SK-N-SH (cell line): ENCODE measurements at regions not wholly inside any gene's neighbourhood (a gene's known extent, or its start where the extent isn't known, plus 50 kb on each side); places are given as distances from the start of the nearest gene placed in this dataset.
A peak's percentile ranks its signal among the peaks of the same experiment; 100 is the strongest.

Experiments used
- CTCF ChIA-PET: fragments of 300-600, 350-600 bp; formaldehyde crosslinking; extraction: SDS; loops from one replicate; lab custom pipeline; 2021; lab: Yijun Ruan, JAX
- POLR2A ChIA-PET: fragments of 350-600 bp; sonication (Branson Sonifier 250); formaldehyde crosslinking; extraction: SDS; loops from one replicate; lab custom pipeline; 2020; ENCODE audit warnings: antibody characterized with exemption, inconsistent platforms; lab: Yijun Ruan, JAX
- DNase-seq: peaks from one replicate; pipeline ENCODE4 v3.0.0; 2012
- H2AFZ ChIP-seq: fragments of 200-600 bp; sonication (generic); 2 replicates; pipeline ENCODE4 v1.8.1; 2016; ENCODE audit warnings: antibody characterized with exemption, mild to moderate bottlenecking, low read depth
- H3F3A ChIP-seq: fragments of 200-600 bp; sonication (generic); replicated peaks from 2 replicates; pipeline ENCODE3; 2016; ENCODE audit warnings: antibody characterized with exemption, mild to moderate bottlenecking; ENCODE audit not compliant: insufficient read depth
- H3K27ac ChIP-seq, 2 experiments: fragments of 200-500 bp in 1 of 2; fragments of 200-600 bp in 1 of 2; sonication (Bioruptor generic) in 1 of 2; sonication (generic), shearing (Covaris generic) in 1 of 2; 2 replicates each; pipeline versions ENCODE4 v1.5.1 to v1.6.1; 2014 to 2016; ENCODE audit warnings: low read depth in 2 of 2, inconsistent platforms in 1 of 2, low read length in 1 of 2, mild to moderate bottlenecking in 1 of 2, mixed read lengths in 1 of 2
- H3K27me3 ChIP-seq: fragments of 200-600 bp; sonication (generic), shearing (Covaris generic); 2 replicates; pipeline ENCODE4 v1.6.1; 2016; ENCODE audit warnings: mixed run types; ENCODE audit not compliant: insufficient read depth
- H3K36me3 ChIP-seq, 2 experiments: fragments of 200-500 bp in 1 of 2; fragments of 200-600 bp in 1 of 2; sonication (Bioruptor generic) in 1 of 2; sonication (generic) in 1 of 2; replicated peaks in 1 of 2; 2 replicates each; pipeline versions ENCODE3 to v1.5.1; 2014 to 2016; ENCODE audit warnings: low read length in 1 of 2, mild to moderate bottlenecking in 1 of 2; ENCODE audit not compliant: insufficient read depth in 2 of 2, control insufficient read depth in 1 of 2
- H3K4me1 ChIP-seq, 2 experiments: fragments of 200-500 bp in 1 of 2; fragments of 200-600 bp in 1 of 2; sonication (Bioruptor generic) in 1 of 2; sonication (generic), shearing (Covaris generic) in 1 of 2; 2 replicates each; pipeline versions ENCODE4 v1.5.1 to v1.6.1; 2014 to 2016; ENCODE audit warnings: low read depth in 1 of 2, low read length in 1 of 2, mixed run types in 1 of 2; ENCODE audit not compliant: insufficient read depth in 2 of 2, control insufficient read depth in 1 of 2
- H3K4me2 ChIP-seq: fragments of 200-600 bp; sonication (generic), shearing (Covaris generic); 2 replicates; pipeline ENCODE4 v1.6.1; 2017; ENCODE audit warnings: mixed run types
- H3K4me3 ChIP-seq, 2 experiments: fragments of 200-500 bp in 1 of 2; fragments of 200-600 bp in 1 of 2; sonication (Bioruptor generic) in 1 of 2; sonication (generic), shearing (Covaris generic) in 1 of 2; 2 replicates each; pipeline versions ENCODE4 v1.5.1 to v1.8.1; 2014 to 2016; ENCODE audit warnings: low read depth in 2 of 2, inconsistent platforms in 1 of 2, low read length in 1 of 2, mild to moderate bottlenecking in 1 of 2, mixed read lengths in 1 of 2, moderate library complexity in 1 of 2
- H3K79me2 ChIP-seq: fragments of 200-600 bp; sonication (generic); 2 replicates; pipeline ENCODE4 v1.8.1; 2017; ENCODE audit warnings: mild to moderate bottlenecking; ENCODE audit not compliant: insufficient read depth
- H3K9ac ChIP-seq: fragments of 200-600 bp; sonication (generic); 2 replicates; pipeline ENCODE4 v1.6.1; 2017; ENCODE audit warnings: mixed run types
- H3K9me2 ChIP-seq: fragments of 200-600 bp; sonication (generic); 2 replicates; pipeline ENCODE4 v1.6.1; 2017; ENCODE audit warnings: mixed run types
- H3K9me3 ChIP-seq: fragments of 200-600 bp; sonication (generic); 2 replicates; pipeline ENCODE4 v1.6.1; 2017; ENCODE audit warnings: mixed run types, mild to moderate bottlenecking, moderate library complexity
- H4K20me1 ChIP-seq: fragments of 200-600 bp; sonication (generic); 2 replicates; pipeline ENCODE4 v1.6.1; 2017; ENCODE audit warnings: mild to moderate bottlenecking, mixed run types; ENCODE audit not compliant: insufficient read depth
- CHD2 ChIP-seq: fragments of 150-350 bp; IDR thresholded peaks from 2 replicates; pipeline ENCODE4 v1.6.1; 2018; ENCODE audit warnings: low read length; ENCODE audit not compliant: partially characterized antibody
- ELF1 ChIP-seq: IDR thresholded peaks from 2 replicates; pipeline ENCODE4 v1.4.0; 2012
- EP300 ChIP-seq, 2 experiments: IDR thresholded peaks; 2 replicates each; pipeline versions ENCODE4 v1.4.0 to v1.6.1; 2012; ENCODE audit warnings: borderline replicate concordance in 1 of 2, low read depth in 1 of 2, low read length in 1 of 2
- EZH2phosphoT487 ChIP-seq: fragments of 200-600 bp; sonication (generic); IDR thresholded peaks from 2 replicates; pipeline ENCODE4 v1.6.1; 2017; ENCODE audit warnings: low read depth, mixed run types, mild to moderate bottlenecking, antibody characterized with exemption, moderate library complexity, borderline replicate concordance
- GABPA ChIP-seq: IDR thresholded peaks from 2 replicates; pipeline ENCODE4 v1.4.0; 2012; ENCODE audit warnings: low read depth, mild to moderate bottlenecking
- MAX ChIP-seq: IDR thresholded peaks from 2 replicates; pipeline ENCODE4 v1.4.0; 2012; ENCODE audit warnings: low read depth
- MXI1 ChIP-seq: IDR thresholded peaks from 2 replicates; pipeline ENCODE4 v1.6.1; 2012; ENCODE audit warnings: mild to moderate bottlenecking, low read depth, low read length, improper control_type of control experiment
- POLR2AphosphoS5 ChIP-seq: IDR thresholded peaks from 2 replicates; pipeline ENCODE4 v1.6.1; 2012; ENCODE audit warnings: low read depth, low read length
- RCOR1 ChIP-seq: fragments of 150-350 bp; IDR thresholded peaks from 2 replicates; pipeline ENCODE4 v1.6.1; 2017; ENCODE audit warnings: antibody characterized with exemption, low read length
- USF1 ChIP-seq: IDR thresholded peaks from 2 replicates; pipeline ENCODE4 v1.4.0; 2012; ENCODE audit warnings: low read depth, borderline replicate concordance
- YY1 ChIP-seq: IDR thresholded peaks from 2 replicates; pipeline ENCODE4 v1.4.0; 2012; ENCODE audit warnings: low read depth, mild to moderate bottlenecking
- WGBS: methylation state at CpG from one replicate; pipeline ENCODE4 v1.1.6; 2017; ENCODE audit warnings: low lambda C conversion rate; 5-methylcytosine and 5-hydroxymethylcytosine counted together
- TF ChIP-seq, protein P1 (sequence below): IDR thresholded peaks from 2 replicates; pipeline ENCODE4; 2012
- TF ChIP-seq, protein P2 (sequence below): IDR thresholded peaks from 2 replicates; pipeline ENCODE4 v1.6.1; 2012; ENCODE audit warnings: mild to moderate bottlenecking, low read depth, low read length, moderate library complexity

DNA sequence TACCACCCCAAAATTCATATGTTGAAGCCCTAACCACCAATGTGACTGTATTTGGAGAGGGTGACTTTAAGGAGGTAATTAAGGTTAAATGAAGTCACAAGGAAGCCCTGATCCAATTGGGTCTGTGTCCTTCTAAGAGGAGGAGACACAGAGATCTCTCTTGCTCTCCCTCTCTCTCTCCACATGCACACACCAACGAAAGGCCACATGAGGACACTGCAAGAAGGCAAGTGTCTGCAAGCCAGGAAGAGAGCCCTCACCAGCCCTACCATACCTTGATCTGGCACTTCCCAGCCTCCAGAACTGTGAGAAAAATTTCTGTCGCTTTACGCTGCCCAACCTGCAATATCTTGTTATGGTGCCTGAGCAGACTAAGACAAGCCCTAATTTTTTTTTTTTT, 56.0 kb upstream of the NEBL start:
- POLR2A ChIA-PET: interaction anchor here (0.7 to 1.1 kb wide), 3 partner anchors 65 to 565 kb away, joined by 3 read pairs; no protein-coding TSS in a partner anchor
- H3K27me3 ChIP-seq: no peaks in the 10 kb centered on the region
- no peak for DNase-seq
- H3F3A ChIP-seq: no peaks in the 10 kb centered on the region
- no peak overlapping the region for H3K4me3 ChIP-seq
- no peak overlapping the region for H2AFZ ChIP-seq
- H3K79me2 ChIP-seq: no peaks in the 10 kb centered on the region
- TF ChIP-seq, protein P1, sequence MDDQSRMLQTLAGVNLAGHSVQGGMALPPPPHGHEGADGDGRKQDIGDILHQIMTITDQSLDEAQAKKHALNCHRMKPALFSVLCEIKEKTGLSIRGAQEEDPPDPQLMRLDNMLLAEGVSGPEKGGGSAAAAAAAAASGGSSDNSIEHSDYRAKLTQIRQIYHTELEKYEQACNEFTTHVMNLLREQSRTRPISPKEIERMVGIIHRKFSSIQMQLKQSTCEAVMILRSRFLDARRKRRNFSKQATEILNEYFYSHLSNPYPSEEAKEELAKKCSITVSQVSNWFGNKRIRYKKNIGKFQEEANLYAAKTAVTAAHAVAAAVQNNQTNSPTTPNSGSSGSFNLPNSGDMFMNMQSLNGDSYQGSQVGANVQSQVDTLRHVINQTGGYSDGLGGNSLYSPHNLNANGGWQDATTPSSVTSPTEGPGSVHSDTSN: no peak
- TF ChIP-seq EP300 (IDR thresholded peaks at IDR 0.05; ENCODE audit: borderline replicate concordance in 1 of 2, low read depth in 1 of 2, low read length in 1 of 2) (no peak), POLR2AphosphoS5 (no peak), CHD2 (no peak), USF1 (no peak), YY1 (no peak), RCOR1 (no peak), GABPA (no peak), MXI1 (no peak), MAX (no peak), EZH2phosphoT487 (no peak), ELF1 (no peak)
- TF ChIP-seq, protein P2, sequence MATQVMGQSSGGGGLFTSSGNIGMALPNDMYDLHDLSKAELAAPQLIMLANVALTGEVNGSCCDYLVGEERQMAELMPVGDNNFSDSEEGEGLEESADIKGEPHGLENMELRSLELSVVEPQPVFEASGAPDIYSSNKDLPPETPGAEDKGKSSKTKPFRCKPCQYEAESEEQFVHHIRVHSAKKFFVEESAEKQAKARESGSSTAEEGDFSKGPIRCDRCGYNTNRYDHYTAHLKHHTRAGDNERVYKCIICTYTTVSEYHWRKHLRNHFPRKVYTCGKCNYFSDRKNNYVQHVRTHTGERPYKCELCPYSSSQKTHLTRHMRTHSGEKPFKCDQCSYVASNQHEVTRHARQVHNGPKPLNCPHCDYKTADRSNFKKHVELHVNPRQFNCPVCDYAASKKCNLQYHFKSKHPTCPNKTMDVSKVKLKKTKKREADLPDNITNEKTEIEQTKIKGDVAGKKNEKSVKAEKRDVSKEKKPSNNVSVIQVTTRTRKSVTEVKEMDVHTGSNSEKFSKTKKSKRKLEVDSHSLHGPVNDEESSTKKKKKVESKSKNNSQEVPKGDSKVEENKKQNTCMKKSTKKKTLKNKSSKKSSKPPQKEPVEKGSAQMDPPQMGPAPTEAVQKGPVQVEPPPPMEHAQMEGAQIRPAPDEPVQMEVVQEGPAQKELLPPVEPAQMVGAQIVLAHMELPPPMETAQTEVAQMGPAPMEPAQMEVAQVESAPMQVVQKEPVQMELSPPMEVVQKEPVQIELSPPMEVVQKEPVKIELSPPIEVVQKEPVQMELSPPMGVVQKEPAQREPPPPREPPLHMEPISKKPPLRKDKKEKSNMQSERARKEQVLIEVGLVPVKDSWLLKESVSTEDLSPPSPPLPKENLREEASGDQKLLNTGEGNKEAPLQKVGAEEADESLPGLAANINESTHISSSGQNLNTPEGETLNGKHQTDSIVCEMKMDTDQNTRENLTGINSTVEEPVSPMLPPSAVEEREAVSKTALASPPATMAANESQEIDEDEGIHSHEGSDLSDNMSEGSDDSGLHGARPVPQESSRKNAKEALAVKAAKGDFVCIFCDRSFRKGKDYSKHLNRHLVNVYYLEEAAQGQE: no peak
- peaks cover 0 to 2% of the 10 kb centered on the region in 2 experiments for H3K36me3 ChIP-seq
- 83% methylated on average over 3 of the region's 3 CpGs for WGBS
- H3K4me1 ChIP-seq: peaks cover 0 to 49% of the 10 kb centered on the region in 2 experiments; a peak in 2 of 4 replicates
- no peak overlapping the region for H3K9ac ChIP-seq
- H3K9me3 ChIP-seq: no peaks in the 10 kb centered on the region
- CTCF ChIA-PET: interaction anchor here (1.1 kb wide), 1 partner anchor 125 kb away, joined by 3 read pairs; no protein-coding TSS in a partner anchor
- peak overlapping the region in 1 of 2 experiments; percentile 100; a peak in 2 of 4 replicates for H3K27ac ChIP-seq
- H4K20me1 ChIP-seq: no peaks in the 10 kb centered on the region
- no peak overlapping the region for H3K4me2 ChIP-seq
- no peaks in the 10 kb centered on the region for H3K9me2 ChIP-seq
